ENCODE measurements at regions not wholly inside any gene's neighbourhood (a gene's known extent, or its start where the extent isn't known, plus 50 kb on each side); places are given as distances from the start of the nearest gene placed in this dataset.

DNA sequence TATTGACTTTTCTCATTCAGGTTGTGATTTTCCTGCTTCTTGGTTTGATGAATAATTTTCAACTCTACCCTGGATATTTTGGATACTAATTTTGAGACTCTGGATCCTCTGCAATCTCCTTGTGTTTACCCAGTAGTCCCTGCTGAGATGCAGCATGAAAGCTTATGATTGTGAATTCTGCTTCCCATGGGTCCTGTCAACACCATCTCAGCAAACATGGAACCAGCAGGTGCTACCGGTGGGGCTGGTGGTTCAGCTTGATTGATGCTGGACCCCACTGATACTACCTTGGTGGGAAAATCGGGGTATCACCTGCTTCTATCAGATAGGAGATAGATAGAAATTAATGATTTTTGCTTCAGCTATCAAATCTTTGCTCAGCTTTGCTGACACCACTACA is 81.1 kb downstream of the SOWAHC start:
- no peak for TF ChIP-seq HDGF (IDR thresholded peaks at IDR 0.05; ENCODE audit: borderline replicate concordance)
- TF ChIP-seq FOXM1 (IDR thresholded peaks at IDR 0.05; ENCODE audit: borderline replicate concordance) = no peak
- no peak for TF ChIP-seq SUZ12 (IDR thresholded peaks at IDR 0.05)
- no peak for TF ChIP-seq ARNT (IDR thresholded peaks at IDR 0.05)
- TF ChIP-seq SP1 (IDR thresholded peaks at IDR 0.05) = no peak
- TF ChIP-seq BHLHE40 (IDR thresholded peaks at IDR 0.05; ENCODE audit: borderline replicate concordance) = no peak
- no peak for TF ChIP-seq TARDBP (IDR thresholded peaks at IDR 0.05)
- TF ChIP-seq L3MBTL2 (conservative IDR thresholded peaks at IDR 0.05) = no peak
- TF ChIP-seq ZNF384 (IDR thresholded peaks at IDR 0.05) = no peak
- TF ChIP-seq NFRKB (IDR thresholded peaks at IDR 0.05) = no peak
- TF ChIP-seq CTBP1 (IDR thresholded peaks at IDR 0.05; ENCODE audit: borderline replicate concordance) = no peak
- TF ChIP-seq, protein P1, sequence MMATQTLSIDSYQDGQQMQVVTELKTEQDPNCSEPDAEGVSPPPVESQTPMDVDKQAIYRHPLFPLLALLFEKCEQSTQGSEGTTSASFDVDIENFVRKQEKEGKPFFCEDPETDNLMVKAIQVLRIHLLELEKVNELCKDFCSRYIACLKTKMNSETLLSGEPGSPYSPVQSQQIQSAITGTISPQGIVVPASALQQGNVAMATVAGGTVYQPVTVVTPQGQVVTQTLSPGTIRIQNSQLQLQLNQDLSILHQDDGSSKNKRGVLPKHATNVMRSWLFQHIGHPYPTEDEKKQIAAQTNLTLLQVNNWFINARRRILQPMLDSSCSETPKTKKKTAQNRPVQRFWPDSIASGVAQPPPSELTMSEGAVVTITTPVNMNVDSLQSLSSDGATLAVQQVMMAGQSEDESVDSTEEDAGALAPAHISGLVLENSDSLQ (IDR thresholded peaks at IDR 0.05) = no peak
- TF ChIP-seq LEF1 (IDR thresholded peaks at IDR 0.05; ENCODE audit: borderline replicate concordance) = no peak
